ENCODE measurements at regions not wholly inside any gene's neighbourhood (a gene's known extent, or its start where the extent isn't known, plus 50 kb on each side); places are given as distances from the start of the nearest gene placed in this dataset.

GRCh38 chr7:128145191-128145590, 95.9 kb upstream of the LEP start:
- DNase-seq, result no peak
- Mint-ChIP-seq H3K4me3 (ENCODE audit: unreplicated experiment) (no peak overlapping the region), H3K36me3 (ENCODE audit: unreplicated experiment) (no peaks in the 10 kb centered on the region), H3K27me3 (ENCODE audit: unreplicated experiment) (no peaks in the 10 kb centered on the region), H3K9me3 (ENCODE audit: unreplicated experiment) (peaks cover 2% of the 10 kb centered on the region), H3K27ac (ENCODE audit: unreplicated experiment) (no peak overlapping the region), H3K4me1 (ENCODE audit: low read depth, unreplicated experiment) (no peaks in the 10 kb centered on the region)
- no peak for TF ChIP-seq CTCF (IDR thresholded peaks at IDR 0.05; ENCODE audit: partially characterized antibody, unreplicated experiment)

- peaks cover 2% of the 10 kb centered on the region for H3K9me3 Mint-ChIP-seq (ENCODE audit: unreplicated experiment)
- H3K4me1 Mint-ChIP-seq (ENCODE audit: low read depth, unreplicated experiment), result no peaks in the 10 kb centered on the region
- DNase-seq, result no peak
- H3K4me3 Mint-ChIP-seq (ENCODE audit: unreplicated experiment), result no peak overlapping the region
- TF ChIP-seq CTCF (IDR thresholded peaks at IDR 0.05; ENCODE audit: partially characterized antibody, unreplicated experiment), result no peak
- no peak overlapping the region for H3K27ac Mint-ChIP-seq (ENCODE audit: unreplicated experiment)
- no peaks in the 10 kb centered on the region for H3K27me3 Mint-ChIP-seq (ENCODE audit: unreplicated experiment)
- no peaks in the 10 kb centered on the region for H3K36me3 Mint-ChIP-seq (ENCODE audit: unreplicated experiment)
These were observed 95.0 kb upstream of the LEP start for GRCh38 chr7:128146052-128146451.

GRCh38 chr7:128148676-128149075, 92.4 kb upstream of the LEP start:
- Mint-ChIP-seq H3K36me3 (ENCODE audit: unreplicated experiment) (no peaks in the 10 kb centered on the region), H3K27me3 (ENCODE audit: unreplicated experiment) (no peaks in the 10 kb centered on the region), H3K4me3 (ENCODE audit: unreplicated experiment) (no peak overlapping the region), H3K9me3 (ENCODE audit: unreplicated experiment) (peaks cover 2% of the 10 kb centered on the region), H3K4me1 (ENCODE audit: low read depth, unreplicated experiment) (no peaks in the 10 kb centered on the region), H3K27ac (ENCODE audit: unreplicated experiment) (no peak overlapping the region)
- no peak for DNase-seq
- no peak for TF ChIP-seq CTCF (IDR thresholded peaks at IDR 0.05; ENCODE audit: partially characterized antibody, unreplicated experiment)

- no peak for DNase-seq
These were observed 90.7 kb upstream of the LEP start for GRCh38 chr7:128150223-128150865.

More at GRCh38 chr7:128150223-128150865, 90.7 kb upstream of the LEP start:
- no peaks in the 10 kb centered on the region for H3K36me3 Mint-ChIP-seq (ENCODE audit: unreplicated experiment)
- H3K4me1 Mint-ChIP-seq (ENCODE audit: low read depth, unreplicated experiment), result peaks cover 6% of the 10 kb centered on the region
- no peak overlapping the region for H3K4me3 Mint-ChIP-seq (ENCODE audit: unreplicated experiment)
- TF ChIP-seq CTCF (IDR thresholded peaks at IDR 0.05; ENCODE audit: partially characterized antibody, unreplicated experiment), result no peak
- no peak overlapping the region for H3K27ac Mint-ChIP-seq (ENCODE audit: unreplicated experiment)
- H3K27me3 Mint-ChIP-seq (ENCODE audit: unreplicated experiment), result no peaks in the 10 kb centered on the region
- H3K9me3 Mint-ChIP-seq (ENCODE audit: unreplicated experiment), result peaks cover 2% of the 10 kb centered on the region
